HG03565 (cell line): ENCODE measurements at regions not wholly inside any gene's neighbourhood (a gene's known extent, or its start where the extent isn't known, plus 50 kb on each side); places are given as distances from the start of the nearest gene placed in this dataset.
"Not testable (repeated sequence)": the region's sequence is repeated elsewhere in the genome, so short reads cannot be mapped to it uniquely, and the experiment has no call there.

Experiments
- ATAC-seq: cut with Tn5 transposase; IDR thresholded peaks from one replicate; pipeline ENCODE4 v1.9.1; 2021; ENCODE audit warnings: mild to moderate bottlenecking, moderate library complexity; ENCODE audit not compliant: unreplicated experiment

GRCh38 chr3:30408105-30408557, 198.3 kb upstream of the TGFBR2 start:
- ATAC-seq, result no peak

- no peak for ATAC-seq
Observed at GRCh38 chr3:30418443-30418842, 188.0 kb upstream of the TGFBR2 start.

GRCh38 chr3:30421266-30421665, 185.1 kb upstream of the TGFBR2 start:
- no peak for ATAC-seq

GRCh38 chr3:30426293-30426993, 180.0 kb upstream of the TGFBR2 start:
- no peak for ATAC-seq

- no peak for ATAC-seq
Observed at GRCh38 chr3:30428251-30428650, 178.2 kb upstream of the TGFBR2 start.

GRCh38 chr3:30435861-30436331, 170.5 kb upstream of the TGFBR2 start:
- ATAC-seq, result no peak

- no peak for ATAC-seq
Observed at GRCh38 chr3:30437171-30437601, 169.2 kb upstream of the TGFBR2 start.

- ATAC-seq, result no peak
Observed at GRCh38 chr3:30438126-30438525, 168.3 kb upstream of the TGFBR2 start.

- no peak for ATAC-seq
Observed at GRCh38 chr3:30439451-30440053, 166.8 kb upstream of the TGFBR2 start.

- no peak for ATAC-seq
Observed at GRCh38 chr3:30440147-30440604, 166.2 kb upstream of the TGFBR2 start.

GRCh38 chr3:30440880-30441279, 165.5 kb upstream of the TGFBR2 start:
- no peak for ATAC-seq

GRCh38 chr3:30443756-30444673, 162.4 kb upstream of the TGFBR2 start:
- no peak for ATAC-seq

GRCh38 chr3:30448450-30449289, 157.7 kb upstream of the TGFBR2 start:
- ATAC-seq, result no peak

- no peak for ATAC-seq
Observed at GRCh38 chr3:30449290-30449632, 157.1 kb upstream of the TGFBR2 start.

- no peak for ATAC-seq
Observed at GRCh38 chr3:30452446-30452845, 154.0 kb upstream of the TGFBR2 start.

GRCh38 chr3:30453360-30454039, 152.9 kb upstream of the TGFBR2 start:
- ATAC-seq, result no peak

GRCh38 chr3:30454636-30455035, 151.8 kb upstream of the TGFBR2 start:
- ATAC-seq, result no peak

GRCh38 chr3:30455112-30455511, 151.3 kb upstream of the TGFBR2 start:
- ATAC-seq, result not testable (repeated sequence)

GRCh38 chr3:30455840-30456239, 150.6 kb upstream of the TGFBR2 start:
- no peak for ATAC-seq

- ATAC-seq, result no peak
Observed at GRCh38 chr3:30456264-30456663, 150.1 kb upstream of the TGFBR2 start.
